Caco-2 (cell line): ENCODE measurements at regions not wholly inside any gene's neighbourhood (a gene's known extent, or its start where the extent isn't known, plus 50 kb on each side); places are given as distances from the start of the nearest gene placed in this dataset.

ENCODE experiments used
- BruUV-seq: library from RNA; stranded (reverse); fragments of 400-500 nt; replicated peaks from 2 replicates; lab custom pipeline; 2021; lab: Mats Ljungman, UMichigan
- CTCF ChIA-PET: fragments of 300-600 bp; sonication (Branson Sonifier 250); formaldehyde crosslinking; loops from one replicate; lab custom pipeline; 2022; ENCODE audit warnings: antibody characterized with exemption; lab: Charles Lee
- POLR2A ChIA-PET: fragments of 300-600 bp; sonication (Branson Sonifier 250); formaldehyde crosslinking; loops from one replicate; lab custom pipeline; 2022; ENCODE audit warnings: antibody characterized with exemption; lab: Charles Lee
- DNase-seq, 2 experiments: peaks; one replicate each; pipeline versions ENCODE4 v3.0.0 to v3.0.0-alpha.2; 2020 to 2022
- H3K27me3 ChIP-seq: replicated peaks from 2 replicates; pipeline ENCODE4 v1.6.0; 2011; ENCODE audit warnings: low read length; ENCODE audit not compliant: control insufficient read depth, insufficient read depth
- H3K36me3 ChIP-seq: 2 replicates; pipeline ENCODE4 v1.5.1; 2011; ENCODE audit warnings: low read length; ENCODE audit not compliant: control insufficient read depth, insufficient read depth
- H3K4me1 ChIP-seq: fragments of 250-450 bp; sonication (Bioruptor Pico); 2 replicates; pipeline ENCODE4 v1.5.1; 2020; ENCODE audit warnings: mild to moderate bottlenecking
- H3K4me3 ChIP-seq: 2 replicates; pipeline ENCODE4 v1.5.1; 2011; ENCODE audit warnings: low read depth, mild to moderate bottlenecking, control low read depth, low read length
- H3K9me3 ChIP-seq: fragments of 250-450 bp; sonication (Bioruptor Pico); 2 replicates; pipeline ENCODE4 v1.5.1; 2020; ENCODE audit warnings: mild to moderate bottlenecking, moderate library complexity
- H3K27ac Mint-ChIP-seq: one replicate; pipeline ENCODE4 v1.8.0; 2022; ENCODE audit warnings: mixed read lengths; ENCODE audit not compliant: unreplicated experiment
- H3K27me3 Mint-ChIP-seq: one replicate; pipeline ENCODE4 v1.8.0; 2022; ENCODE audit warnings: mixed read lengths; ENCODE audit not compliant: insufficient read depth, unreplicated experiment
- H3K36me3 Mint-ChIP-seq: one replicate; pipeline ENCODE4 v1.8.0; 2022; ENCODE audit warnings: mild to moderate bottlenecking, mixed read lengths; ENCODE audit not compliant: insufficient read depth, unreplicated experiment
- H3K4me1 Mint-ChIP-seq: one replicate; pipeline ENCODE4 v1.8.0; 2022; ENCODE audit warnings: low read depth, mixed read lengths; ENCODE audit not compliant: unreplicated experiment
- H3K4me3 Mint-ChIP-seq: one replicate; pipeline ENCODE4 v1.8.0; 2022; ENCODE audit warnings: mild to moderate bottlenecking, moderate library complexity, mixed read lengths; ENCODE audit not compliant: unreplicated experiment
- H3K9me3 Mint-ChIP-seq: one replicate; pipeline ENCODE4 v1.8.0; 2022; ENCODE audit warnings: mixed read lengths; ENCODE audit not compliant: unreplicated experiment
- intact Hi-C: fragments of 100-400 bp; cut with micrococcal nuclease; formaldehyde crosslinking; loops from one replicate; pipeline ENCODE4 v1.10.0; 2022; ENCODE audit not compliant: unreplicated experiment
- TF ChIP-seq, protein P1 (sequence below), 2 experiments: fragments of 200-600 bp in 1 of 2; IDR thresholded peaks; 1 replicate in 1 of 2; 2 replicates in 1 of 2; pipeline versions ENCODE4 v1.5.1 to v1.8.0; 2011 to 2022; ENCODE audit warnings: antibody characterized with exemption in 1 of 2, control low read depth in 1 of 2, inconsistent platforms in 1 of 2, low read depth in 1 of 2, low read length in 1 of 2, mild to moderate bottlenecking in 1 of 2, moderate library complexity in 1 of 2; ENCODE audit not compliant: insufficient read depth in 1 of 2, severe bottlenecking in 1 of 2, unreplicated experiment in 1 of 2

DNA sequence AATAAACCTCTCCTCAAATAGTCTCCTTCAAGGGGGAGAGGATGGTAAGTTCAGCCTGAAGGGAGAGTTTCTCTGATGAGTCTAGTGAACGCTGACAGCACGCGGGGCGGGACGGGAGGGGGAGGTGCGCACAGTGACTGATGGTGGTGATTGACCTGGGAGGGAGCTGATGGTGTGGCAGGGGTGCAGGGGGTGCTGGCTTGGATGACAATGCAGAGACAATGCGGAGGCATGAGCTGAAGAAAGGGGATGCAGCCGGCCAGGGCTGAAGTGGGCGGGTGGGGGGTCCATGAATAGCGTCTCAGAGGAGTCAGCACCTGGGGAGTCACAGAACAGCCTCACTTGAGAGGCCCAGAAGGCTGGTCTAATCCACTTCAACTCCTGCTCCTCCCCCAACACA lies 142.5 kb upstream of the PJA1 start:
- TF ChIP-seq, protein P1, sequence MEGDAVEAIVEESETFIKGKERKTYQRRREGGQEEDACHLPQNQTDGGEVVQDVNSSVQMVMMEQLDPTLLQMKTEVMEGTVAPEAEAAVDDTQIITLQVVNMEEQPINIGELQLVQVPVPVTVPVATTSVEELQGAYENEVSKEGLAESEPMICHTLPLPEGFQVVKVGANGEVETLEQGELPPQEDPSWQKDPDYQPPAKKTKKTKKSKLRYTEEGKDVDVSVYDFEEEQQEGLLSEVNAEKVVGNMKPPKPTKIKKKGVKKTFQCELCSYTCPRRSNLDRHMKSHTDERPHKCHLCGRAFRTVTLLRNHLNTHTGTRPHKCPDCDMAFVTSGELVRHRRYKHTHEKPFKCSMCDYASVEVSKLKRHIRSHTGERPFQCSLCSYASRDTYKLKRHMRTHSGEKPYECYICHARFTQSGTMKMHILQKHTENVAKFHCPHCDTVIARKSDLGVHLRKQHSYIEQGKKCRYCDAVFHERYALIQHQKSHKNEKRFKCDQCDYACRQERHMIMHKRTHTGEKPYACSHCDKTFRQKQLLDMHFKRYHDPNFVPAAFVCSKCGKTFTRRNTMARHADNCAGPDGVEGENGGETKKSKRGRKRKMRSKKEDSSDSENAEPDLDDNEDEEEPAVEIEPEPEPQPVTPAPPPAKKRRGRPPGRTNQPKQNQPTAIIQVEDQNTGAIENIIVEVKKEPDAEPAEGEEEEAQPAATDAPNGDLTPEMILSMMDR (IDR thresholded peaks at IDR 0.05; ENCODE audit: insufficient read depth in 1 of 2, low read depth in 1 of 2, low read length in 1 of 2, severe bottlenecking in 1 of 2, unreplicated experiment in 1 of 2): no peak
- Mint-ChIP-seq H3K4me1 (no peaks in the 10 kb centered on the region), H3K27ac (no peak overlapping the region), H3K4me3 (no peak overlapping the region), H3K27me3 (no peaks in the 10 kb centered on the region), H3K9me3 (no peaks in the 10 kb centered on the region), H3K36me3 (no peaks in the 10 kb centered on the region)
- Histone ChIP-seq H3K4me3 (no peak overlapping the region), H3K36me3 (no peaks in the 10 kb centered on the region), H3K9me3 (no peaks in the 10 kb centered on the region), H3K4me1 (no peaks in the 10 kb centered on the region), H3K27me3 (no peaks in the 10 kb centered on the region)
- intact Hi-C loops: no loop called here
- POLR2A ChIA-PET: no interaction called here
- CTCF ChIA-PET: no interaction called here
- DNase-seq: no peak
- BruUV-seq: no TSS peak

DNA sequence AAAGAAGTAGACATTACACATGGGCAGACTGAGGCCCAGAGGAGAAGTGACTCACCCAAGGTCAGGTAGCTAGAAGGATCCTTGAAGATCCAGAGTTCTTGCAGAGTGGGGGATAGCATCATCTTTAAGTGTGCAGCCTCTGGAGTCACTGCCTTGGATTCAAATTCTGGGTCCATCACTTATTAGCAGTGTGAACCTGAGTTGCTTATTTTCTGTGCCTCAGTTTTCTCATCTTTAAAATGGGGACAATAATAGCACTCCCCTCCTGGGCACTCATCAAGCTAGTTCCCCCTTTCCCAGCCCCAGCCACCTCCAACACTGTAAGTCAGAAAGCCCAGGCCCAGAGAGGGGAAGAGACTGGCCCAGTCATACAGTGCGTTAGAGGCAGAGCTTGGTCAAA lies 141.8 kb upstream of the PJA1 start:
- Histone ChIP-seq H3K4me3 (no peak overlapping the region), H3K9me3 (no peaks in the 10 kb centered on the region), H3K36me3 (no peaks in the 10 kb centered on the region), H3K27me3 (no peaks in the 10 kb centered on the region), H3K4me1 (no peaks in the 10 kb centered on the region)
- H3K36me3 Mint-ChIP-seq: no peaks in the 10 kb centered on the region
- no peaks in the 10 kb centered on the region for H3K4me1 Mint-ChIP-seq
- no peaks in the 10 kb centered on the region for H3K27me3 Mint-ChIP-seq
- TF ChIP-seq, protein P1 (IDR thresholded peaks at IDR 0.05; ENCODE audit: insufficient read depth in 1 of 2, low read depth in 1 of 2, low read length in 1 of 2, severe bottlenecking in 1 of 2, unreplicated experiment in 1 of 2): no peak
- H3K4me3 Mint-ChIP-seq: no peak overlapping the region
- CTCF ChIA-PET: no interaction called here
- H3K27ac Mint-ChIP-seq: no peak overlapping the region
- POLR2A ChIA-PET: no interaction called here
- H3K9me3 Mint-ChIP-seq: no peaks in the 10 kb centered on the region
- no TSS peak for BruUV-seq
- intact Hi-C loops: no loop called here
- no peak for DNase-seq

DNA sequence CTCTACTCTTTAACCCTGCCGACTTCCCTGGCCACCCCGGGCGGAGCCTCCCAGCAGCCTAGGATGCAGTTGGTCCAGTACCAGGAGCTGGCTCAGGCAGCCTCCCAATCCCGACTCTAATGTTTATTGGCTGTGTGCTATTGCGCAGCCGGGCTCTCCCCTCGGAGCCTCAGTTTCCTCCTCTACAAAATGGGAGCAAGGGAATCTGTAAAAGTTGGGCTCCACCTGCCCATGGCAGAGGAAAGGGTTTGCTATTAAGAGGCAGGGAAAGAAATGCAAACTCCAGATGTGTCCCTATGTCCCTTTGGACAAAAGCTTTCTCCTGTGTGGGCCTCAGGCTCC lies 140.8 kb upstream of the PJA1 start:
- Mint-ChIP-seq H3K36me3 (no peaks in the 10 kb centered on the region), H3K9me3 (no peaks in the 10 kb centered on the region), H3K4me1 (no peaks in the 10 kb centered on the region), H3K27me3 (no peaks in the 10 kb centered on the region), H3K27ac (no peak overlapping the region), H3K4me3 (no peak overlapping the region)
- no peak overlapping the region for H3K4me3 ChIP-seq
- H3K9me3 ChIP-seq: no peaks in the 10 kb centered on the region
- no peaks in the 10 kb centered on the region for H3K4me1 ChIP-seq
- ChIA-PET CTCF (no interaction called here), POLR2A (no interaction called here)
- no peak for DNase-seq
- no peaks in the 10 kb centered on the region for H3K27me3 ChIP-seq
- no TSS peak for BruUV-seq
- TF ChIP-seq, protein P1 (IDR thresholded peaks at IDR 0.05; ENCODE audit: insufficient read depth in 1 of 2, low read depth in 1 of 2, low read length in 1 of 2, severe bottlenecking in 1 of 2, unreplicated experiment in 1 of 2): no peak
- H3K36me3 ChIP-seq: no peaks in the 10 kb centered on the region
- intact Hi-C loops: no loop called here
